ENCODE measurements at regions not wholly inside any gene's neighbourhood (a gene's known extent, or its start where the extent isn't known, plus 50 kb on each side); places are given as distances from the start of the nearest gene placed in this dataset.
A peak's percentile ranks its signal among the peaks of the same experiment; 100 is the strongest.

DNA sequence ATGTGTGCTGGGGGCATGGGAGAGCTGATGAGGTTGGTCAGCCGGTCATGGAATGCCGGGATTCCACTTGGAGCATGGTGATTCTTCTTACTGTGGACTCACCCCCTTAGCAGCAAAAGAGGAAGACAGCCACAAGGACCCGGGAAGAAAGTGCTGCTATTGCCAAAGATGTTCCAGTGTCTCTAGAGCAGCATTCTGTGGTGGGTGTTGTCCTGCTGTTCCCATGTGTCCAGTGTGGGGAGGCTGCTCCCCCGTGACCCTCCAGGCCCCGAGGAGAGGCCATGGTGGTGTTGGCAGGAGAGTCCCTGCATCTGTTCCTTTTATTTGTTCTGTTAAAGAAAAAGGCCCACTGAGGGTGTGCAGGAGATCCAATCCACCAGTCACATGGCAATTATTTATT is 499.4 kb downstream of the RPS24 start:
- DNase-seq (ENCODE audit: low spot score) = peak; percentile 38
- no peak overlapping the region for H3K27ac ChIP-seq
- no peak overlapping the region for H3K4me3 ChIP-seq
- TF ChIP-seq, protein P1, sequence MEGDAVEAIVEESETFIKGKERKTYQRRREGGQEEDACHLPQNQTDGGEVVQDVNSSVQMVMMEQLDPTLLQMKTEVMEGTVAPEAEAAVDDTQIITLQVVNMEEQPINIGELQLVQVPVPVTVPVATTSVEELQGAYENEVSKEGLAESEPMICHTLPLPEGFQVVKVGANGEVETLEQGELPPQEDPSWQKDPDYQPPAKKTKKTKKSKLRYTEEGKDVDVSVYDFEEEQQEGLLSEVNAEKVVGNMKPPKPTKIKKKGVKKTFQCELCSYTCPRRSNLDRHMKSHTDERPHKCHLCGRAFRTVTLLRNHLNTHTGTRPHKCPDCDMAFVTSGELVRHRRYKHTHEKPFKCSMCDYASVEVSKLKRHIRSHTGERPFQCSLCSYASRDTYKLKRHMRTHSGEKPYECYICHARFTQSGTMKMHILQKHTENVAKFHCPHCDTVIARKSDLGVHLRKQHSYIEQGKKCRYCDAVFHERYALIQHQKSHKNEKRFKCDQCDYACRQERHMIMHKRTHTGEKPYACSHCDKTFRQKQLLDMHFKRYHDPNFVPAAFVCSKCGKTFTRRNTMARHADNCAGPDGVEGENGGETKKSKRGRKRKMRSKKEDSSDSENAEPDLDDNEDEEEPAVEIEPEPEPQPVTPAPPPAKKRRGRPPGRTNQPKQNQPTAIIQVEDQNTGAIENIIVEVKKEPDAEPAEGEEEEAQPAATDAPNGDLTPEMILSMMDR (IDR thresholded peaks at IDR 0.05) = no peak

DNA sequence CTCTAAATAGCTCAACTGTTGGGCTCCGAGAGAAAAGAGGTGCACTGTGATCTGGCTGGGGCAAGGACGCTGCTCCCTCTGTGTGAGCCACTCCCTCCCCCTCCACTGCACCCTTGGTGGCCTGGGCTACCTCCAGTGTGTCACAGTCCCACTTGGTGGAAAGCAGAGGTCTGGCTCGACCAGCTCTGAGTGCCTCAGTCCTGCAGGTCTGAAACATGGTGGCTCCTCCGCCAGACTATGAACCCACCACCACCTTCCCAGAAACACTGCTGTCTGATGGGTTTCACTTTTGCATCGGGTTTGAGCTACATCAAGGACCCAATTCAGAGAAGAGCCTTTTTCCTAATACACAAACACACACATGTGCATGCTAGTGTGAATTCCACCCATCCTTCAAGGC is 500.1 kb downstream of the RPS24 start:
- Histone ChIP-seq H3K27ac (no peak overlapping the region), H3K4me3 (no peak overlapping the region)
- TF ChIP-seq, protein P1 (IDR thresholded peaks at IDR 0.05) = no peak
- DNase-seq (ENCODE audit: low spot score) = peak; percentile 61

DNA sequence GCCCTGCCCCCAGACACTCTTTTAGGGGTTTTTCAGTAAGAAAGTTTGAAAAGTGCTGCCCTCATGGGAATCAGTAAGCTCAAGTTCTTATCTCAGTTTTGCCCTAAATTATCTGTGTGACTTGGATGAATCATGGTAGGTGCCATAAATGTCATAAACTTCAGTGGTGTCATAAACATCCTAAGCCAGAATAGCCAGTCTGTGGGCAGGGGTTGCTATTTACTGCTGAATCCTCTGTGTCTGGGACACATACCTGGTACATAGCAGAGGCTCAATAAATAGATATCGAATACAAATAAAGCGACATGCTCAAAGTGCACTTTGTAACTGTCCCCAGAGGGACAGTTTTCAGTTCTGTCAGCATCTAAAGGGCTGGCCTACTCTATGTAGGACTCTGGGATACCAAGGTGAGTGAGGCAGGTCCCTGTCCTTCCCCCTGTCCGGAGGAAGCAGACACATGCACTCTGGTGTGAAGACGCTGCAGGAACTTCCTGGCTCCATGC is 502.1 kb downstream of the RPS24 start:
- TF ChIP-seq, protein P1 (IDR thresholded peaks at IDR 0.05) = no peak
- H3K27ac ChIP-seq = no peak overlapping the region
- no peak for DNase-seq (ENCODE audit: low spot score)
- H3K4me3 ChIP-seq = no peak overlapping the region

DNA sequence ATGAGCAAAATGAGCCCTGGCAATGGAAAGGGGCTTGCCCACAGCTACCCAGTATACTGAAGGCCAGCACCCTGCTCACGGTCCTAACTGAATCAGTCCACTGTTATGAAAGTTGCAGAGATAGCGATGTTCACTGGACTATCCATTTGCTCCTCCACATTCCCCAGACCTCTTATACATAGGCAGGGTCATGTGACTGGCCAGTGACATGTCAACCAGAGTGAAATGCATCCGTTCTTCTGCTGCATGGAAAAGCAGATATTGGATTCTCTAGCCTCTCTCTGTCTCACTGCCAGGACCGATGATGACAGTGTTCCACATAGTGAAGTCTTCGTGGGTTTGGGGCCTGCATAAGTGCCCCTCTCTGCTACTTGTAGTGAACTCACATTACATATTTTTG is 503.4 kb downstream of the RPS24 start:
- TF ChIP-seq, protein P1 (IDR thresholded peaks at IDR 0.05) = no peak
- H3K27ac ChIP-seq = no peak overlapping the region
- DNase-seq (ENCODE audit: low spot score) = peak; percentile 11
- no peak overlapping the region for H3K4me3 ChIP-seq

DNA sequence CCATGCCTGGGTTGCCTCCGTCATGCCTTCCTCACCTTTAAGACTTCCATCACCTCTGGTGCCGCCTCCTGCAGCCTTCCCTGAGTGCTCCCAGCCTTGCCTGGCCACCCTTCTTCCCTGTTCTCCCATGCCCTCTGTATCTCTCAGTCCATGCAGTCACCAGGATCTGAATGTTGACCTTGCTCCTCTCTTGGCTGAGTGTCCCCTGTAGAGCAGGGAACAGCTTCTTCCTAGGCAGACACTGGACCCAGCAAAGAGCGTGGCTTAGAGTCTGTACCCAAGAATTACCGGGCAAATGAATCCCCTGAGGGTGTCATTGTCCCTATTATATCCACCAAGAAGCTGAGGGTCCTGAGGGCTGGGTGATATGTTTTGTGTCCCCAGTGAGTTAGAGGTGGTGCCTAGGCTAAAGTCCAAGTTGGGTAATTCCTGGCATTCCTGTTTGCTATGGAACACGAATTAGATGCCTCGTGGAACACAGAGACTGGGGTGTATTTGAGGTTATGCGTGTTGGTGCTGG is 505.6 kb downstream of the RPS24 start:
- H3K27ac ChIP-seq = no peak overlapping the region
- TF ChIP-seq, protein P1 (IDR thresholded peaks at IDR 0.05) = no peak

DNA sequence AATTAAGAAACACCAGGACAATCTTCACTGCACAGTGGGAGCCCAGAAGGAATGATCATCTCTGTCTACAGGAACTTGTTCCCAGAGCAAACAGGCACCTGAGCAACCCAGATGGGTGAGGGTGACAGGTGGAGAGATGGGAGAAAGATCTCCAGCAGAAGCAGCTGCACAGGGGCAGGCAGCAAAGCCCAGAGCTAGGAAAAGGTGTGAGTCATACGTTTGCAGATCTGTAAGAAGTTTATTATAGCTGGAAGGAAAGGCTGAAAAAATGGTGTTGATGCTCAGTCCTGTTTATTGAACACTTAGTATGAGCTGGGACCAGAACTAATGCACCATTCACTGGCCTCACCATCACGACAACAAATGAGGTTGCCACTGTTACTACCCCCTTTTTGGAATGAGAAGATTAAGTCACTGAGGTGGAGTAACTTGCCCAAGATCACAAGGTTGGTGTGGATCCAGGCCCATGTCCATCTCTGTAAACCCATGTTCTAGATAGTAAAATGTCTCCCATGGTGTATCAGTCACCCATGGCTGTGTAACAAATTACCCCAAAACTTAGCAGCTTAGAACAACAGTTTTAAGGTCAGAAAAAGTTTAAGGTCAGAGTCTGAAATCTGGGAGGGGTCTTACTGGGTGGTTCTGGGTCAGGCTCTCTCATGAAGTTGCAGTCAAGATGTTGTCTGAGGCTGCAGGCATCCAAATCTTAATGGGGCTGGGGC is 506.9 kb downstream of the RPS24 start:
- no peak for DNase-seq (ENCODE audit: low spot score)
- H3K4me3 ChIP-seq = no peak overlapping the region
- H3K27ac ChIP-seq = no peak overlapping the region
- TF ChIP-seq, protein P1 (IDR thresholded peaks at IDR 0.05) = no peak

More for the DNA sequence above, 505.6 kb downstream of the RPS24 start:
- H3K4me3 ChIP-seq = no peak overlapping the region
- peak; percentile 55 for DNase-seq (ENCODE audit: low spot score)

All from coronary artery (tissue), 2 donors.